A549 (cell line): ENCODE measurements at regions not wholly inside any gene's neighbourhood (a gene's known extent, or its start where the extent isn't known, plus 50 kb on each side); places are given as distances from the start of the nearest gene placed in this dataset.

Experiments
- ATAC-seq, 2 experiments: fragments of 200-7000 bp in 1 of 2; fragments of >200 bp in 1 of 2; cut with Nextera tagmentation in 1 of 2; cut with Tn5 transposase in 1 of 2; 3 replicates each; pipeline versions ENCODE4 v1.8.0 to v1.9.1; 2018 to 2020; ENCODE audit warnings: mild to moderate bottlenecking in 1 of 2, moderate library complexity in 1 of 2
- CTCF ChIA-PET: fragments of 300-600 bp; sonication (Branson Sonifier 250); formaldehyde crosslinking; extraction: SDS; loops from one replicate; lab custom pipeline; 2021; ENCODE audit warnings: antibody characterized with exemption, inconsistent platforms; lab: Yijun Ruan, JAX
- POLR2A ChIA-PET: fragments of 350-600 bp; formaldehyde crosslinking; extraction: SDS; loops from one replicate; lab custom pipeline; 2021; ENCODE audit warnings: antibody characterized with exemption, inconsistent platforms; lab: Yijun Ruan, JAX
- DNase-seq, 2 experiments: peaks; one replicate each; pipeline versions ENCODE4 v3.0.0 to v3.0.0-alpha.2; 2011 to 2016; ENCODE audit warnings: low read depth in 1 of 2, low spot score in 1 of 2
- FAIRE-seq: peaks from 2 replicates; lab custom pipeline; 2011; peaks lifted over from hg19 to GRCh38; lab: Jason Lieb, UNC
- H3K27ac ChIP-seq, 2 experiments: fragments of >200 bp; sonication (Bioruptor Twin); formaldehyde crosslinking; 3 replicates each; pipeline ENCODE4 v1.5.1; 2016 to 2017
- H3K4me1 ChIP-seq: fragments of >200 bp; sonication (Bioruptor Twin); formaldehyde crosslinking; 3 replicates; pipeline ENCODE4 v1.6.1; 2016
- H3K4me2 ChIP-seq: fragments of >200 bp; sonication (Bioruptor Twin); formaldehyde crosslinking; 3 replicates; pipeline ENCODE4 v1.6.1; 2016
- H3K4me3 ChIP-seq: fragments of >200 bp; sonication (Bioruptor Twin); formaldehyde crosslinking; 3 replicates; pipeline ENCODE4 v1.5.1; 2016
- H3K9me3 ChIP-seq: fragments of >200 bp; sonication (Bioruptor Twin); formaldehyde crosslinking; 3 replicates; pipeline ENCODE4 v1.6.1; 2016
- ATOH8 ChIP-seq: fragments of 250-450 bp; sonication (Bioruptor Pico); IDR thresholded peaks from 2 replicates; pipeline ENCODE4 v1.5.0; 2020; ENCODE audit warnings: low read depth, mild to moderate bottlenecking, moderate library complexity
- CBX2 ChIP-seq: fragments of 200-600 bp; sonication (generic); IDR thresholded peaks from 2 replicates; pipeline ENCODE4 v1.6.1; 2016; ENCODE audit warnings: low read depth, mild to moderate bottlenecking, borderline replicate concordance
- CHD2 ChIP-seq: fragments of 150-350 bp; IDR thresholded peaks from 2 replicates; pipeline ENCODE4 v1.6.1; 2014; ENCODE audit warnings: low read length; ENCODE audit not compliant: partially characterized antibody
- CTCF ChIP-seq: fragments of >200 bp; sonication (Bioruptor Twin); formaldehyde crosslinking; IDR thresholded peaks from 3 replicates; pipeline ENCODE4 v1.5.1; 2016
- ESRRA ChIP-seq: fragments of 150-350 bp; IDR thresholded peaks from 2 replicates; pipeline ENCODE4 v1.6.1; 2014; ENCODE audit warnings: mild to moderate bottlenecking, low read length, borderline replicate concordance
- FOSB ChIP-seq: fragments of 250-450 bp; sonication (Bioruptor Pico); IDR thresholded peaks from 2 replicates; pipeline ENCODE4 v1.5.0; 2020; ENCODE audit warnings: mild to moderate bottlenecking, moderate library complexity
- HEYL ChIP-seq: fragments of 250-450 bp; sonication (Bioruptor Pico); IDR thresholded peaks from 2 replicates; pipeline ENCODE4 v1.8.0; 2021; ENCODE audit warnings: mild to moderate bottlenecking, moderate library complexity
- HOXA7 ChIP-seq: fragments of 250-450 bp; sonication (Bioruptor Pico); IDR thresholded peaks from 2 replicates; pipeline ENCODE4 v1.5.0; 2020; ENCODE audit warnings: mild to moderate bottlenecking, moderate library complexity
- JUN ChIP-seq, 2 experiments: fragments of >200 bp; sonication (Bioruptor Twin); formaldehyde crosslinking; IDR thresholded peaks; 2 replicates in 1 of 2; 3 replicates in 1 of 2; pipeline ENCODE4 v1.6.1; 2016 to 2017
- JUNB ChIP-seq: fragments of >200 bp; sonication (Bioruptor Twin); formaldehyde crosslinking; IDR thresholded peaks from 2 replicates; pipeline ENCODE4 v1.6.1; 2016
- KDM1A ChIP-seq: fragments of 200-600 bp; sonication (generic); IDR thresholded peaks from 2 replicates; pipeline ENCODE4 v1.6.1; 2016; ENCODE audit warnings: low read depth, mild to moderate bottlenecking
- KDM5A ChIP-seq: fragments of 200-600 bp; sonication (generic); IDR thresholded peaks from 2 replicates; pipeline ENCODE4 v1.6.1; 2016; ENCODE audit warnings: antibody characterized with exemption, mild to moderate bottlenecking
- MAFK ChIP-seq: fragments of 450-650 bp; IDR thresholded peaks from 2 replicates; pipeline ENCODE4 v1.6.1; 2014; ENCODE audit not compliant: partially characterized antibody
- MAX ChIP-seq: IDR thresholded peaks from 2 replicates; pipeline ENCODE4 v1.6.1; 2012
- PBX3 ChIP-seq: IDR thresholded peaks from 2 replicates; pipeline ENCODE4 v1.6.1; 2012
- RAD21 ChIP-seq, 2 experiments: fragments of >200 bp in 1 of 2; sonication (Bioruptor Twin) in 1 of 2; formaldehyde crosslinking in 1 of 2; IDR thresholded peaks in 1 of 2; conservative IDR thresholded peaks in 1 of 2; 2 replicates in 1 of 2; 3 replicates in 1 of 2; pipeline ENCODE4 v1.6.1; 2012 to 2018; ENCODE audit warnings: inconsistent platforms in 1 of 2
- RCOR1 ChIP-seq: fragments of 150-350 bp; IDR thresholded peaks from 2 replicates; pipeline ENCODE4 v1.6.1; 2014; ENCODE audit warnings: antibody characterized with exemption, low read length, low read depth
- RNF2 ChIP-seq: fragments of 200-600 bp; sonication (generic); IDR thresholded peaks from 2 replicates; pipeline ENCODE4 v1.6.1; 2016; ENCODE audit warnings: low read depth, mild to moderate bottlenecking, antibody characterized with exemption, moderate library complexity, borderline replicate concordance
- USF2 ChIP-seq: fragments of 450-650 bp; IDR thresholded peaks from 2 replicates; pipeline ENCODE4 v1.6.1; 2014; ENCODE audit warnings: antibody characterized with exemption
- ZC3H11A ChIP-seq: fragments of 450-650 bp; IDR thresholded peaks from 2 replicates; pipeline ENCODE4 v1.6.1; 2014; ENCODE audit warnings: antibody characterized with exemption, mild to moderate bottlenecking
- WGBS: methylation state at CpG from one replicate; pipeline ENCODE4 v1.1.6; 2017; ENCODE audit errors: missing lambda C conversion rate; 5-methylcytosine and 5-hydroxymethylcytosine counted together

GRCh38 chr4:108292229-108292628 lies 123.5 kb upstream of the LEF1 start:
- Histone ChIP-seq H3K9me3 (no peaks in the 10 kb centered on the region), H3K4me3 (no peak overlapping the region), H3K27ac (no peak overlapping the region), H3K4me2 (no peak overlapping the region)
- DNase-seq, result no peak
- POLR2A ChIA-PET, result no interaction called here
- FAIRE-seq, result no peak
- no peak for TF ChIP-seq USF2
- TF ChIP-seq, all 56 proteins: peak for 0
- no peaks in the 10 kb centered on the region for H3K4me1 ChIP-seq
- CTCF ChIA-PET, result no interaction called here
- no peak for ATAC-seq

GRCh38 chr4:108291137-108291536 lies 122.4 kb upstream of the LEF1 start:
- no peak for ATAC-seq
- FAIRE-seq, result no peak
- Histone ChIP-seq H3K9me3 (no peaks in the 10 kb centered on the region), H3K27ac (no peak overlapping the region), H3K4me1 (no peaks in the 10 kb centered on the region), H3K4me2 (no peak overlapping the region), H3K4me3 (no peak overlapping the region)
- CTCF ChIA-PET, result no interaction called here
- no peak for TF ChIP-seq HOXA7 (CRISPR knock-in tag)
- TF ChIP-seq KDM1A, result no peak
- TF ChIP-seq ZC3H11A, result no peak
- no peak for TF ChIP-seq RNF2
- no peak for TF ChIP-seq USF2
- TF ChIP-seq ESRRA, result no peak
- TF ChIP-seq CBX2, result no peak
- no peak for TF ChIP-seq FOSB (CRISPR knock-in tag)
- no peak for TF ChIP-seq JUN (IDR thresholded peaks at IDR 0.05)
- TF ChIP-seq CTCF, result no peak
- TF ChIP-seq RAD21 (conservative IDR thresholded peaks at IDR 0.05 in 1 of 2, IDR thresholded peaks at IDR 0.05 in 1 of 2), result no peak
- no peak for TF ChIP-seq MAX
- no peak for TF ChIP-seq KDM5A
- TF ChIP-seq RCOR1, result no peak
- no peak for TF ChIP-seq MAFK
- no peak for TF ChIP-seq ATOH8
- no peak for TF ChIP-seq CHD2
- no peak for TF ChIP-seq JUNB
- no peak for TF ChIP-seq HEYL (CRISPR knock-in tag)
- no peak for TF ChIP-seq PBX3
- 4% methylated on average over 2 of the region's 2 CpGs for WGBS
- POLR2A ChIA-PET, result no interaction called here
- DNase-seq, result no peak
